ENCODE measurements at regions not wholly inside any gene's neighbourhood (a gene's known extent, or its start where the extent isn't known, plus 50 kb on each side); places are given as distances from the start of the nearest gene placed in this dataset.

DNA sequence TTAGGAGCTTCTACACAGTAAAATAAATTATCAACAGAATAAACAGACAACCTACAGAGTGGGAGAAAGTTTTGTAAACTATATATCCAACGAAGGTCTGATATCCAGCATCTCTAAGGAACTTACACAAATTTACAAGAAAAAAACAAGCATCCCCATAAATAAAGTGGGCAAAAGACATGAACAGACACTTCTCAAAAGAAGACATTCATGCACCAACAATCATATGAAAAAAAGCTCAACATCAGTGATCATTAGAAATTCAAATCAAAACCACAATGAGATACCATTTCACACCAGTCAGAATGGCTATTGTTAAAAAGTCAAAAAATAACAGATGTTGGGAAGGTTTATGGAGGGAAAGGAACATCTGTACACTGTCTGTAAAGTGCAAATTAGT is 526.4 kb upstream of the CAMK1G start:
- Histone ChIP-seq H3K4me1 (ENCODE audit: control insufficient read depth in 2 of 3, insufficient read depth in 2 of 3, low read depth in 1 of 3, low read length in 3 of 3) (no peaks in the 10 kb centered on the region), H3K27ac (ENCODE audit: low read depth in 2 of 2, low read length in 2 of 2) (no peak overlapping the region), H3K9me3 (ENCODE audit: control insufficient read depth in 2 of 3, insufficient read depth in 1 of 3, low read length in 3 of 3) (peaks cover 0 to 3% (median 0%) of the 10 kb centered on the region in 3 donors), H3K36me3 (ENCODE audit: control insufficient read depth in 2 of 3, insufficient read depth in 3 of 3, low read length in 3 of 3) (no peaks in the 10 kb centered on the region), H3K27me3 (ENCODE audit: control insufficient read depth, insufficient read depth, low read length) (no peaks in the 10 kb centered on the region), H3K9ac (ENCODE audit: low read length in 3 of 3) (no peak overlapping the region), H3K4me3 (ENCODE audit: low read length in 3 of 3) (no peak overlapping the region)
- intact Hi-C loops (cut with DNase I) = no loop called here
- FAIRE-seq (no peak), DNase-seq (no peak)
- TF ChIP-seq, protein P1, sequence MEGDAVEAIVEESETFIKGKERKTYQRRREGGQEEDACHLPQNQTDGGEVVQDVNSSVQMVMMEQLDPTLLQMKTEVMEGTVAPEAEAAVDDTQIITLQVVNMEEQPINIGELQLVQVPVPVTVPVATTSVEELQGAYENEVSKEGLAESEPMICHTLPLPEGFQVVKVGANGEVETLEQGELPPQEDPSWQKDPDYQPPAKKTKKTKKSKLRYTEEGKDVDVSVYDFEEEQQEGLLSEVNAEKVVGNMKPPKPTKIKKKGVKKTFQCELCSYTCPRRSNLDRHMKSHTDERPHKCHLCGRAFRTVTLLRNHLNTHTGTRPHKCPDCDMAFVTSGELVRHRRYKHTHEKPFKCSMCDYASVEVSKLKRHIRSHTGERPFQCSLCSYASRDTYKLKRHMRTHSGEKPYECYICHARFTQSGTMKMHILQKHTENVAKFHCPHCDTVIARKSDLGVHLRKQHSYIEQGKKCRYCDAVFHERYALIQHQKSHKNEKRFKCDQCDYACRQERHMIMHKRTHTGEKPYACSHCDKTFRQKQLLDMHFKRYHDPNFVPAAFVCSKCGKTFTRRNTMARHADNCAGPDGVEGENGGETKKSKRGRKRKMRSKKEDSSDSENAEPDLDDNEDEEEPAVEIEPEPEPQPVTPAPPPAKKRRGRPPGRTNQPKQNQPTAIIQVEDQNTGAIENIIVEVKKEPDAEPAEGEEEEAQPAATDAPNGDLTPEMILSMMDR (IDR thresholded peaks at IDR 0.05; ENCODE audit: borderline replicate concordance, extremely low read depth, insufficient read depth) = no peak

DNA sequence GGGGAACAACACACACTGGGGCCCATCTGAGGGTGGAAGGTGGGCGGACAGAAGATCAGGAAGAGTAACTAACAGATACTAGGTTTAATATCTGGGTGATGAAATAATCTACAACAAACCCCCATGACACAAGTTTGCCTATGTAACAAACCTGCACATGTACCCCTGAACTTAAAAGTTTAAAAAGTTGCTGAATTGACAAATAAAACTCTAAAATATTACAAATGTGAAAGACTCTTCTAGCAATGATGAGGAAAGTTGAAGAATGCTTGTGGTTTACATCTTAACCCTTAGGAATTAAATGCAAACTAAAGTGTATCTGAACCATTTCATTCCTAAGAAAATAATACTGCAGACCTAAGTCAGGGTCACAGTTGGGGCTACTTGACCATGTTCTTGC is 525.6 kb upstream of the CAMK1G start:
- FAIRE-seq = no peak
- no peaks in the 10 kb centered on the region for H3K4me1 ChIP-seq (ENCODE audit: control insufficient read depth in 2 of 3, insufficient read depth in 2 of 3, low read depth in 1 of 3, low read length in 3 of 3)
- intact Hi-C loops (cut with DNase I) = no loop called here
- no peak for DNase-seq
- H3K36me3 ChIP-seq (ENCODE audit: control insufficient read depth in 2 of 3, insufficient read depth in 3 of 3, low read length in 3 of 3) = no peaks in the 10 kb centered on the region
- H3K4me3 ChIP-seq (ENCODE audit: low read length in 3 of 3) = no peak overlapping the region
- peaks cover 0 to 3% (median 0%) of the 10 kb centered on the region in 3 donors for H3K9me3 ChIP-seq (ENCODE audit: control insufficient read depth in 2 of 3, insufficient read depth in 1 of 3, low read length in 3 of 3)
- no peaks in the 10 kb centered on the region for H3K27me3 ChIP-seq (ENCODE audit: control insufficient read depth, insufficient read depth, low read length)
- TF ChIP-seq, protein P1 (IDR thresholded peaks at IDR 0.05; ENCODE audit: borderline replicate concordance, extremely low read depth, insufficient read depth) = no peak
- no peak overlapping the region for H3K27ac ChIP-seq (ENCODE audit: low read depth in 2 of 2, low read length in 2 of 2)
- H3K9ac ChIP-seq (ENCODE audit: low read length in 3 of 3) = no peak overlapping the region

DNA sequence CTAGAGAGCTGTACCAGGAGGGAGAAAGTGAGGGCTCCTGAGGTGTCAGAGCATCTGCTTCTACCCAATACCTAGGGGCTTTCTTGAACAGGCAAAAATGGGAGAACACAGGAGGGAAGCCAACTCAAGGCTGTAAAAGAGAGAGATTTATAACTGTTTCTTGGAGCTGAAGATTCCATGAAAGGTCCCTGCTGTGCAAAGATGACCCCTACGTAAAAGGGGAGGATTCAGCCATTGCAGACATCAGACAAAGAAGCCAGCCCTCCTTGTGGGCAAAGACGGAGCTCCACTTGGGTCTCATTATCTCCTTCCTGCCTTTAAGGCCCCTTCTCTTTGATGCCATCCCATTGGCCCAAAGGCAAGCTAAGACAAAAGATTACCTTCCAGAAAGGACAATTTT is 524.1 kb upstream of the CAMK1G start:
- no peaks in the 10 kb centered on the region for H3K27me3 ChIP-seq (ENCODE audit: control insufficient read depth, insufficient read depth, low read length)
- H3K9ac ChIP-seq (ENCODE audit: low read length in 3 of 3) = no peak overlapping the region
- DNase-seq = peak in 2 of 5 donors; percentile 33 to 35
- H3K4me3 ChIP-seq (ENCODE audit: low read length in 3 of 3) = no peak overlapping the region
- intact Hi-C loops (cut with DNase I) = no loop called here
- FAIRE-seq = no peak
- TF ChIP-seq, protein P1 (IDR thresholded peaks at IDR 0.05; ENCODE audit: borderline replicate concordance, extremely low read depth, insufficient read depth) = no peak
- H3K4me1 ChIP-seq (ENCODE audit: control insufficient read depth in 2 of 3, insufficient read depth in 2 of 3, low read depth in 1 of 3, low read length in 3 of 3) = no peaks in the 10 kb centered on the region
- H3K36me3 ChIP-seq (ENCODE audit: control insufficient read depth in 2 of 3, insufficient read depth in 3 of 3, low read length in 3 of 3) = no peaks in the 10 kb centered on the region
- H3K27ac ChIP-seq (ENCODE audit: low read depth in 2 of 2, low read length in 2 of 2) = no peak overlapping the region
- H3K9me3 ChIP-seq (ENCODE audit: control insufficient read depth in 2 of 3, insufficient read depth in 1 of 3, low read length in 3 of 3) = peaks cover 0 to 3% (median 0%) of the 10 kb centered on the region in 3 donors

DNA sequence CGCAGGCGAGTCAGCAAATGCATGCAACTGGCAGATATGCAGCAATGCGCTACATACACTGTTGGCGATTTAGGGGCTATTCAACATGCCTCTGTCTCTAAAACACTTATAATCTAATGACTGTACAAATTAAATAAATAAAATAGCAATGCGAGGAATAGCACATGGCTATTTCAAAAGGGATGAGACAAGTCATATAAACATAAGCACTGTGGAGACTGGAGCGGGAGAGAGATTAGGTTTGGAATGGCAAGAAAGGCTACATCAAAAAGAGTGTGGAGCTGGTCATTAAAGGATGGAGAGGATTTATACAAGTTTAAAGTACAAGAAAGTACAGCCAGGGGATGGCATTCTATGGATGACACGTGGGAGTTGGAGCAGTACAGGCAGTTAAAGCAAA is 523.5 kb upstream of the CAMK1G start:
- peaks cover 0 to 3% (median 0%) of the 10 kb centered on the region in 3 donors for H3K9me3 ChIP-seq (ENCODE audit: control insufficient read depth in 2 of 3, insufficient read depth in 1 of 3, low read length in 3 of 3)
- H3K36me3 ChIP-seq (ENCODE audit: control insufficient read depth in 2 of 3, insufficient read depth in 3 of 3, low read length in 3 of 3) = no peaks in the 10 kb centered on the region
- no peak overlapping the region for H3K4me3 ChIP-seq (ENCODE audit: low read length in 3 of 3)
- intact Hi-C loops (cut with DNase I) = no loop called here
- TF ChIP-seq, protein P1 (IDR thresholded peaks at IDR 0.05; ENCODE audit: borderline replicate concordance, extremely low read depth, insufficient read depth) = no peak
- no peak overlapping the region for H3K9ac ChIP-seq (ENCODE audit: low read length in 3 of 3)
- DNase-seq (peak in 2 of 5 donors; percentile 28 to 39), FAIRE-seq (no peak)
- H3K27ac ChIP-seq (ENCODE audit: low read depth in 2 of 2, low read length in 2 of 2) = no peak overlapping the region
- H3K4me1 ChIP-seq (ENCODE audit: control insufficient read depth in 2 of 3, insufficient read depth in 2 of 3, low read depth in 1 of 3, low read length in 3 of 3) = no peaks in the 10 kb centered on the region
- no peaks in the 10 kb centered on the region for H3K27me3 ChIP-seq (ENCODE audit: control insufficient read depth, insufficient read depth, low read length)
